ENCODE measurements at regions not wholly inside any gene's neighbourhood (a gene's known extent, or its start where the extent isn't known, plus 50 kb on each side); places are given as distances from the start of the nearest gene placed in this dataset.

DNA sequence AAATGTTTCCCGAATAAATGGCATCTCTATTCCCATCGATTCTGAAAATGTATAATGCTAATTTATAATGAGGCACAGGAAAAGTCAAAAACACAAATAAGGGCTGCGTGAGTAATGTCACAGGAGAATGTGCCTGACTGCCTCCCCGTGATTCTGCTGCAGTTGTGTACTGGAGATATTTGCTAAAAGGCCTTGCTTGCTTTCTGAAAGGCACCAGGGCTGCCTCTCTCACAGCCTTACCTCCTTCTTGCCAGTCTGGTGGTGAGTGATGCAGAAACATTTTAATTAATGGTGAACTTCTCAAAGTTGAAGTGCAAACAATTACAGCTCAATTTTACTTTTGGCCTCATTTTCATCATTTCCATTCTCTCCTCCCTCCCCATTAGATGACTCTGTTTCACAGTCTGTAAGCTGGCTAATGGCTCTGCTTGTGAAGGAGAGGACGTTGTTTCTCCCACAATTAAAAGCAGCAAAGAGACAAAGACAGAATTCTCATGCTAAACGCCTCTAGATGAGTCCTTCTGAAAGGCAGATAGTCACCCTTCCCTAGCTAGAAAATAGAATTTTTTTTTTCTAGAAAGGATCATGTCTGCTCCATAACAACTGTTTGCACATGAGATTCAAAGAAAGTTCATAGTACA, 377.6 kb downstream of the MDFIC start (continued):
- TF ChIP-seq, protein P1, sequence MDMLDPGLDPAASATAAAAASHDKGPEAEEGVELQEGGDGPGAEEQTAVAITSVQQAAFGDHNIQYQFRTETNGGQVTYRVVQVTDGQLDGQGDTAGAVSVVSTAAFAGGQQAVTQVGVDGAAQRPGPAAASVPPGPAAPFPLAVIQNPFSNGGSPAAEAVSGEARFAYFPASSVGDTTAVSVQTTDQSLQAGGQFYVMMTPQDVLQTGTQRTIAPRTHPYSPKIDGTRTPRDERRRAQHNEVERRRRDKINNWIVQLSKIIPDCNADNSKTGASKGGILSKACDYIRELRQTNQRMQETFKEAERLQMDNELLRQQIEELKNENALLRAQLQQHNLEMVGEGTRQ (IDR thresholded peaks at IDR 0.05; ENCODE audit: low read depth, low read length) = no peak

DNA sequence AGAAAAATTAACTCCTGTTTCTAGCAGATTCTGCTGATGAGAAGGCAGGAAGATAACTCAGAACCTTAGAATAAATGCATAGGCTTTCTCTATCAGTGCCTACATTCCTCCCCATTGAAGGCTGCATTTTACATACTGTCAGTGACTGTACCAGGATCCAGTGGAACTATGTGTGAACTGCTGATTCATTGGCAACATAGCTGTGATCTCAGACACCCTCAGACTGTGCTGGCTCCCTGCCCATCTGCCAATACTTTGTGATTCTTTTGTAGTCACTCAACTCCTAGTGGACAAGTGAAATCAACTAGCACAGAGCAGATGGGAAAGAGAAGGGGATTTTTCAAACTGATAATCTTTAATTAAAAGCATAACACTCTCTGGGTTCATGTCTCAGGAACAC, 375.8 kb downstream of the MDFIC start:
- Histone ChIP-seq H2BK15ac (ENCODE audit: low read depth, low read length) (no peak overlapping the region; the same call in 2 of the 3 replicates), H3K4me2 (ENCODE audit: low read depth, low read length) (no peak overlapping the region), H2AFZ (replicated peaks; ENCODE audit: low read length, poor library complexity) (no peak overlapping the region), H2AK9ac (replicated peaks; ENCODE audit: low read depth, low read length, poor library complexity) (no peak overlapping the region), H3K23ac (ENCODE audit: low read depth, low read length) (0 out of 2 replicates have a peak overlapping the region, but pooled peaks have one; percentile 76), H3K9me1 (ENCODE audit: insufficient read depth, low read length) (no peaks in the 10 kb centered on the region; the same call in 1 of the 2 replicates), H3K14ac (replicated peaks; ENCODE audit: low read depth, low read length) (peak overlapping the region; percentile 69; the same call in 1 of the 2 replicates), H3K9me3 (ENCODE audit: control insufficient read depth, insufficient read depth, low read length) (no peaks in the 10 kb centered on the region), H3K56ac (ENCODE audit: extremely low read depth, insufficient read depth, low read length) (no peak overlapping the region), H3K9ac (ENCODE audit: low read depth, low read length) (no peak overlapping the region), H3K4me1 (ENCODE audit: control insufficient read depth, insufficient read depth, low read length) (peaks cover 5% of the 10 kb centered on the region), H4K5ac (ENCODE audit: low read depth, low read length) (no peak overlapping the region), H4K8ac (ENCODE audit: low read depth in 2 of 2, low read length in 2 of 2) (peak overlapping the region in 1 of 2 experiments; percentile 32; a peak in 1 of 4 replicates), H2BK5ac (ENCODE audit: low read depth, low read length, poor library complexity, severe bottlenecking) (no peak overlapping the region), H4K20me1 (ENCODE audit: insufficient read depth, low read length) (no peaks in the 10 kb centered on the region), H3K79me1 (ENCODE audit: low read depth in 1 of 2, low read length in 2 of 2) (no peaks in the 10 kb centered on the region), H2AK5ac (ENCODE audit: low read depth, low read length) (peak overlapping the region; percentile 31; the same call in 1 of the 2 replicates), H3K4me3 (ENCODE audit: insufficient read depth, low read depth, low read length) (no peak overlapping the region), H2BK20ac (ENCODE audit: low read depth, low read length) (no peak overlapping the region), H2BK120ac (ENCODE audit: low read depth, low read length) (0 out of 2 replicates have a peak overlapping the region, but pooled peaks have one; percentile 56), H3K36me3 (ENCODE audit: control insufficient read depth, insufficient read depth, low read length) (no peaks in the 10 kb centered on the region), H3K18ac (ENCODE audit: low read depth, low read length) (no peak overlapping the region), H4K91ac (ENCODE audit: insufficient read depth, low read depth, low read length) (no peak overlapping the region), H3K27ac (ENCODE audit: insufficient read depth, low read length) (no peak overlapping the region), H3K27me3 (ENCODE audit: control insufficient read depth, insufficient read depth, low read length) (no peaks in the 10 kb centered on the region), H3K4ac (ENCODE audit: low read depth, low read length) (peak overlapping the region; percentile 29; the same call in 1 of the 2 replicates)
- intact Hi-C loops (cut with micrococcal nuclease) (no loop called here), in situ Hi-C loops (cut with MboI; ENCODE audit: low sequenced_read_pairs) (no loop called here), dilution Hi-C loops (cut with HindIII; ENCODE audit: low sequenced_read_pairs, unreplicated experiment) (no loop called here)
- DNase-seq (peak; percentile 64), ATAC-seq (ENCODE audit: low read depth) (no peak)
- CTCF ChIA-PET = no interaction called here
- no TSS peak for BruUV-seq (replicated peaks)
- POLR2A ChIA-PET (ENCODE audit: unreplicated experiment) = no interaction called here
- TF ChIP-seq CEBPB (IDR thresholded peaks at IDR 0.05; ENCODE audit: low read depth, low read length) = no peak
- TF ChIP-seq, protein P1 (IDR thresholded peaks at IDR 0.05; ENCODE audit: low read depth, low read length) = no peak
- TF ChIP-seq, protein P2, sequence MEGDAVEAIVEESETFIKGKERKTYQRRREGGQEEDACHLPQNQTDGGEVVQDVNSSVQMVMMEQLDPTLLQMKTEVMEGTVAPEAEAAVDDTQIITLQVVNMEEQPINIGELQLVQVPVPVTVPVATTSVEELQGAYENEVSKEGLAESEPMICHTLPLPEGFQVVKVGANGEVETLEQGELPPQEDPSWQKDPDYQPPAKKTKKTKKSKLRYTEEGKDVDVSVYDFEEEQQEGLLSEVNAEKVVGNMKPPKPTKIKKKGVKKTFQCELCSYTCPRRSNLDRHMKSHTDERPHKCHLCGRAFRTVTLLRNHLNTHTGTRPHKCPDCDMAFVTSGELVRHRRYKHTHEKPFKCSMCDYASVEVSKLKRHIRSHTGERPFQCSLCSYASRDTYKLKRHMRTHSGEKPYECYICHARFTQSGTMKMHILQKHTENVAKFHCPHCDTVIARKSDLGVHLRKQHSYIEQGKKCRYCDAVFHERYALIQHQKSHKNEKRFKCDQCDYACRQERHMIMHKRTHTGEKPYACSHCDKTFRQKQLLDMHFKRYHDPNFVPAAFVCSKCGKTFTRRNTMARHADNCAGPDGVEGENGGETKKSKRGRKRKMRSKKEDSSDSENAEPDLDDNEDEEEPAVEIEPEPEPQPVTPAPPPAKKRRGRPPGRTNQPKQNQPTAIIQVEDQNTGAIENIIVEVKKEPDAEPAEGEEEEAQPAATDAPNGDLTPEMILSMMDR (conservative IDR thresholded peaks at IDR 0.05; ENCODE audit: low read depth, low read length) = no peak
- TF ChIP-seq MAFK (IDR thresholded peaks at IDR 0.05; ENCODE audit: low read depth, low read length) = no peak
- TF ChIP-seq MAZ (IDR thresholded peaks at IDR 0.05; ENCODE audit: borderline replicate concordance, low read depth, low read length) = no peak
- TF ChIP-seq, protein P3, sequence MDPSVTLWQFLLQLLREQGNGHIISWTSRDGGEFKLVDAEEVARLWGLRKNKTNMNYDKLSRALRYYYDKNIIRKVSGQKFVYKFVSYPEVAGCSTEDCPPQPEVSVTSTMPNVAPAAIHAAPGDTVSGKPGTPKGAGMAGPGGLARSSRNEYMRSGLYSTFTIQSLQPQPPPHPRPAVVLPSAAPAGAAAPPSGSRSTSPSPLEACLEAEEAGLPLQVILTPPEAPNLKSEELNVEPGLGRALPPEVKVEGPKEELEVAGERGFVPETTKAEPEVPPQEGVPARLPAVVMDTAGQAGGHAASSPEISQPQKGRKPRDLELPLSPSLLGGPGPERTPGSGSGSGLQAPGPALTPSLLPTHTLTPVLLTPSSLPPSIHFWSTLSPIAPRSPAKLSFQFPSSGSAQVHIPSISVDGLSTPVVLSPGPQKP (IDR thresholded peaks at IDR 0.05; ENCODE audit: borderline replicate concordance, low read depth, low read length) = no peak
- TF ChIP-seq SMC3 (IDR thresholded peaks at IDR 0.05; ENCODE audit: low read depth, low read length) = no peak
- TF ChIP-seq NFE2L2 (IDR thresholded peaks at IDR 0.05; ENCODE audit: low read depth, low read length) = 0 out of 2 replicates have a peak, but pooled peaks have one; percentile 26
- TF ChIP-seq MXI1 (IDR thresholded peaks at IDR 0.05; ENCODE audit: borderline replicate concordance, low read depth, low read length) = no peak
